ENCODE measurements at regions not wholly inside any gene's neighbourhood (a gene's known extent, or its start where the extent isn't known, plus 50 kb on each side); places are given as distances from the start of the nearest gene placed in this dataset.

GRCh38 chr3:187902041-187902471 is 156.8 kb upstream of the BCL6 start:
- no peak for DNase-seq

- no peak for DNase-seq
Observed at GRCh38 chr3:187902936-187903335, 157.7 kb upstream of the BCL6 start.

- DNase-seq, result no peak
Observed at GRCh38 chr3:187903697-187904096, 158.4 kb upstream of the BCL6 start.

- no peak for DNase-seq
Observed at GRCh38 chr3:187906416-187906815, 161.1 kb upstream of the BCL6 start.

GRCh38 chr3:187906920-187907319 is 161.7 kb upstream of the BCL6 start:
- no peak for DNase-seq

- peak; percentile 18 for DNase-seq
Observed at GRCh38 chr3:187909866-187910265, 164.6 kb upstream of the BCL6 start.

GRCh38 chr3:187912007-187912406 is 166.7 kb upstream of the BCL6 start:
- DNase-seq, result no peak

GRCh38 chr3:187913617-187914033 is 168.4 kb upstream of the BCL6 start:
- peak; percentile 48 for DNase-seq

- no peak for DNase-seq
Observed at GRCh38 chr3:187914231-187914630, 169.0 kb upstream of the BCL6 start.

- DNase-seq, result no peak
Observed at GRCh38 chr3:187916072-187916471, 170.8 kb upstream of the BCL6 start.

GRCh38 chr3:187918081-187918644 is 172.9 kb upstream of the BCL6 start:
- no peak for DNase-seq

- peak; percentile 13 for DNase-seq
Observed at GRCh38 chr3:187919048-187919447, 173.8 kb upstream of the BCL6 start.

- no peak for DNase-seq
Observed at GRCh38 chr3:187919544-187919943, 174.3 kb upstream of the BCL6 start.

GRCh38 chr3:187920030-187920429 is 174.8 kb upstream of the BCL6 start:
- DNase-seq, result no peak

- DNase-seq, result peak; percentile 62
Observed at GRCh38 chr3:187920913-187921312, 175.6 kb upstream of the BCL6 start.

GRCh38 chr3:187921391-187922074 is 176.3 kb upstream of the BCL6 start:
- no peak for DNase-seq

GRCh38 chr3:187922704-187923416 is 177.6 kb upstream of the BCL6 start:
- peak; percentile 85 for DNase-seq

- no peak for DNase-seq
Observed at GRCh38 chr3:187924651-187925050, 179.4 kb upstream of the BCL6 start.

- no peak for DNase-seq
Observed at GRCh38 chr3:187925326-187925725, 180.1 kb upstream of the BCL6 start.

- DNase-seq, result no peak
Observed at GRCh38 chr3:187926620-187927019, 181.4 kb upstream of the BCL6 start.

- no peak for DNase-seq
Observed at GRCh38 chr3:187927565-187927964, 182.3 kb upstream of the BCL6 start.

- DNase-seq, result no peak
Observed at GRCh38 chr3:187929112-187929816, 184.0 kb upstream of the BCL6 start.

- DNase-seq, result no peak
Observed at GRCh38 chr3:187930021-187930420, 184.8 kb upstream of the BCL6 start.

GRCh38 chr3:187931101-187931500 is 185.8 kb upstream of the BCL6 start:
- DNase-seq, result no peak
